NCI-H524 treated with DMSO at 0.1 percent for 48 hours (cell line): ENCODE measurements at regions not wholly inside any gene's neighbourhood (a gene's known extent, or its start where the extent isn't known, plus 50 kb on each side); places are given as distances from the start of the nearest gene placed in this dataset.
A peak's percentile ranks its signal among the peaks of the same experiment; 100 is the strongest.

Experiments
- DNase-seq: peaks from one replicate; lab custom pipeline; 2025; lab: John Stamatoyannopoulos, UW

- no peak for DNase-seq
Measured at GRCh38 chr4:1495416-1496115, 89.3 kb upstream of the NKX1-1 start.

- no peak for DNase-seq
Measured at GRCh38 chr4:1494416-1495315, 88.4 kb upstream of the NKX1-1 start.

- no peak for DNase-seq
Measured at GRCh38 chr4:1493540-1494287, 87.5 kb upstream of the NKX1-1 start.

- peak; percentile 43 for DNase-seq
Measured at GRCh38 chr4:1492651-1493539, 86.7 kb upstream of the NKX1-1 start.

GRCh38 chr4:1492142-1492457, 85.9 kb upstream of the NKX1-1 start:
- no peak for DNase-seq

- no peak for DNase-seq
Measured at GRCh38 chr4:1491328-1492141, 85.3 kb upstream of the NKX1-1 start.

- no peak for DNase-seq
Measured at GRCh38 chr4:1490654-1491327, 84.5 kb upstream of the NKX1-1 start.

- DNase-seq: no peak
Measured at GRCh38 chr4:1490011-1490653, 83.9 kb upstream of the NKX1-1 start.

GRCh38 chr4:1489639-1489995, 83.4 kb upstream of the NKX1-1 start:
- no peak for DNase-seq

GRCh38 chr4:1488831-1489638, 82.8 kb upstream of the NKX1-1 start:
- DNase-seq: no peak

GRCh38 chr4:1488357-1488756, 82.1 kb upstream of the NKX1-1 start:
- no peak for DNase-seq

GRCh38 chr4:1487761-1488160, 81.5 kb upstream of the NKX1-1 start:
- no peak for DNase-seq

- DNase-seq: no peak
Measured at GRCh38 chr4:1487106-1487505, 80.9 kb upstream of the NKX1-1 start.

- no peak for DNase-seq
Measured at GRCh38 chr4:1485280-1485679, 79.0 kb upstream of the NKX1-1 start.

- no peak for DNase-seq
Measured at GRCh38 chr4:1480720-1481119, 74.5 kb upstream of the NKX1-1 start.

- no peak for DNase-seq
Measured at GRCh38 chr4:1479454-1479853, 73.2 kb upstream of the NKX1-1 start.

- no peak for DNase-seq
Measured at GRCh38 chr4:1478766-1479355, 72.6 kb upstream of the NKX1-1 start.

GRCh38 chr4:1477045-1477840, 71.0 kb upstream of the NKX1-1 start:
- DNase-seq: no peak
